Suprapubic skin (tissue), 4 donors: ENCODE measurements at regions not wholly inside any gene's neighbourhood (a gene's known extent, or its start where the extent isn't known, plus 50 kb on each side); places are given as distances from the start of the nearest gene placed in this dataset.

Source experiments
- DNase-seq, 2 donors: peaks; one replicate each; pipeline ENCODE4 v3.0.0-alpha.2; 2019; ENCODE audit warnings: low spot score in 2 of 2
- H3K27ac ChIP-seq: fragments of 200-600 bp; sonication (generic); one replicate; pipeline ENCODE4 v1.5.1; 2019
- H3K27me3 ChIP-seq: fragments of 200-600 bp; sonication (generic); one replicate; pipeline ENCODE4 v1.5.1; 2019
- H3K36me3 ChIP-seq: fragments of 200-600 bp; sonication (generic); one replicate; pipeline ENCODE4 v1.5.1; 2019
- H3K4me1 ChIP-seq: fragments of 200-600 bp; sonication (generic); one replicate; pipeline ENCODE4 v1.5.1; 2019
- H3K4me3 ChIP-seq: fragments of 200-600 bp; sonication (generic); one replicate; pipeline ENCODE4 v1.5.1; 2019; ENCODE audit warnings: mild to moderate bottlenecking
- H3K9me3 ChIP-seq: fragments of 200-600 bp; sonication (generic); one replicate; pipeline ENCODE4 v1.5.1; 2019
- CTCF ChIP-seq, 2 donors: fragments of 200-600 bp in 1 of 2; fragments of 450-650 bp in 1 of 2; sonication (generic) in 1 of 2; IDR thresholded peaks; one replicate each; pipeline ENCODE4 v1.5.1; 2016 to 2019; ENCODE audit warnings: antibody characterized with exemption in 2 of 2, mild to moderate bottlenecking in 1 of 2, moderate library complexity in 1 of 2
- EP300 ChIP-seq: sonication (generic); formaldehyde crosslinking; IDR thresholded peaks from one replicate; pipeline ENCODE4 v1.6.1; 2017; ENCODE audit warnings: antibody characterized with exemption
- POLR2A ChIP-seq, 2 donors: fragments of 450-650 bp; IDR thresholded peaks; one replicate each; pipeline ENCODE4 v1.6.1; 2017; ENCODE audit warnings: antibody characterized with exemption in 2 of 2, mild to moderate bottlenecking in 2 of 2, moderate library complexity in 2 of 2
- POLR2AphosphoS5 ChIP-seq, 3 donors: sonication (generic); formaldehyde crosslinking; IDR thresholded peaks; one replicate each; pipeline ENCODE4 v1.6.1; 2017; ENCODE audit warnings: antibody characterized with exemption in 3 of 3
- WGBS: methylation state at CpG from one replicate; pipeline ENCODE4 v1.1.5; 2018; 5-methylcytosine and 5-hydroxymethylcytosine counted together

GRCh38 chr5:22926574-22926973 lies 73.4 kb upstream of the CDH12 start:
- no peak overlapping the region for H3K4me3 ChIP-seq
- no peaks in the 10 kb centered on the region for H3K36me3 ChIP-seq
- H3K4me1 ChIP-seq = no peaks in the 10 kb centered on the region
- TF ChIP-seq EP300 (no peak), POLR2A (IDR thresholded peaks at IDR 0.05) (no peak), CTCF (IDR thresholded peaks at IDR 0.05) (no peak), POLR2AphosphoS5 (IDR thresholded peaks at IDR 0.05) (no peak)
- DNase-seq = no peak
- no peaks in the 10 kb centered on the region for H3K27me3 ChIP-seq
- WGBS = 55% methylated on average over 1 of the region's 1 CpG
- no peaks in the 10 kb centered on the region for H3K9me3 ChIP-seq
- no peak overlapping the region for H3K27ac ChIP-seq

GRCh38 chr5:22918511-22918910 lies 65.4 kb upstream of the CDH12 start:
- no peak overlapping the region for H3K27ac ChIP-seq
- H3K4me1 ChIP-seq = no peaks in the 10 kb centered on the region
- no peak for TF ChIP-seq POLR2AphosphoS5 (IDR thresholded peaks at IDR 0.05)
- TF ChIP-seq EP300 = no peak
- no peak for TF ChIP-seq POLR2A (IDR thresholded peaks at IDR 0.05)
- no peak for TF ChIP-seq CTCF (IDR thresholded peaks at IDR 0.05)
- H3K36me3 ChIP-seq = no peaks in the 10 kb centered on the region
- no peak overlapping the region for H3K4me3 ChIP-seq
- no peaks in the 10 kb centered on the region for H3K9me3 ChIP-seq
- 76% methylated on average over 4 of the region's 4 CpGs for WGBS
- no peaks in the 10 kb centered on the region for H3K27me3 ChIP-seq
- no peak for DNase-seq

GRCh38 chr5:22916393-22916792 lies 63.2 kb upstream of the CDH12 start:
- TF ChIP-seq EP300 = no peak
- TF ChIP-seq CTCF (IDR thresholded peaks at IDR 0.05) = no peak
- TF ChIP-seq POLR2AphosphoS5 (IDR thresholded peaks at IDR 0.05) = no peak
- no peak for TF ChIP-seq POLR2A (IDR thresholded peaks at IDR 0.05)
- WGBS = 93% methylated on average over 1 of the region's 1 CpG
- Histone ChIP-seq H3K4me3 (no peak overlapping the region), H3K27ac (no peak overlapping the region), H3K4me1 (no peaks in the 10 kb centered on the region), H3K9me3 (no peaks in the 10 kb centered on the region), H3K27me3 (no peaks in the 10 kb centered on the region), H3K36me3 (no peaks in the 10 kb centered on the region)
- DNase-seq = no peak

- H3K9me3 ChIP-seq = no peaks in the 10 kb centered on the region
- TF ChIP-seq POLR2AphosphoS5 (IDR thresholded peaks at IDR 0.05) (no peak), POLR2A (IDR thresholded peaks at IDR 0.05) (no peak), EP300 (no peak), CTCF (IDR thresholded peaks at IDR 0.05) (no peak)
Observed at GRCh38 chr5:22911019-22911418, 57.9 kb upstream of the CDH12 start.

GRCh38 chr5:22910523-22910922 lies 57.4 kb upstream of the CDH12 start:
- Histone ChIP-seq H3K36me3 (no peaks in the 10 kb centered on the region), H3K9me3 (no peaks in the 10 kb centered on the region), H3K4me3 (no peak overlapping the region), H3K27me3 (no peaks in the 10 kb centered on the region), H3K4me1 (no peaks in the 10 kb centered on the region), H3K27ac (no peak overlapping the region)
- TF ChIP-seq POLR2AphosphoS5 (IDR thresholded peaks at IDR 0.05) = no peak
- TF ChIP-seq CTCF (IDR thresholded peaks at IDR 0.05) = no peak
- no peak for DNase-seq
- 48% methylated on average over 1 of the region's 1 CpG for WGBS

More at GRCh38 chr5:22911019-22911418, 57.9 kb upstream of the CDH12 start:
- Histone ChIP-seq H3K4me3 (no peak overlapping the region), H3K36me3 (no peaks in the 10 kb centered on the region), H3K27me3 (no peaks in the 10 kb centered on the region), H3K27ac (no peak overlapping the region), H3K4me1 (no peaks in the 10 kb centered on the region)
- no peak for DNase-seq
